Gastrocnemius medialis (tissue), 4 donors: ENCODE measurements at regions not wholly inside any gene's neighbourhood (a gene's known extent, or its start where the extent isn't known, plus 50 kb on each side); places are given as distances from the start of the nearest gene placed in this dataset.

ENCODE experiments used
- ATAC-seq, 2 donors: fragments of 150-250 bp; one replicate each; pipeline ENCODE4 v1.9.1; 2016
- DNase-seq, 2 donors: peaks; one replicate each; pipeline ENCODE4 v3.0.0-alpha.2; 2019
- H3K27ac ChIP-seq, 4 donors: fragments of 200-600 bp; sonication (generic); 1 replicate in 1 of 4; 2 replicates in 3 of 4; pipeline ENCODE4 v1.5.1; 2016 to 2018; ENCODE audit warnings: mild to moderate bottlenecking in 2 of 4, moderate library complexity in 1 of 4
- H3K27me3 ChIP-seq, 3 donors: fragments of 200-600 bp; sonication (generic) in 2 of 3; 1 replicate in 1 of 3; 2 replicates in 2 of 3; pipeline versions ENCODE4 v1.5.1 to v1.6.0; 2016 to 2019; ENCODE audit warnings: mild to moderate bottlenecking in 1 of 3, moderate library complexity in 1 of 3
- H3K36me3 ChIP-seq, 2 donors: fragments of 200-600 bp; sonication (generic) in 1 of 2; one replicate each; pipeline ENCODE4 v1.5.1; 2017 to 2018
- H3K4me1 ChIP-seq, 2 donors: fragments of 200-600 bp; sonication (generic) in 1 of 2; one replicate each; pipeline ENCODE4 v1.5.1; 2016 to 2017; ENCODE audit warnings: mild to moderate bottlenecking in 2 of 2
- H3K4me3 ChIP-seq, 4 donors: fragments of 200-600 bp; sonication (generic) in 3 of 4; 1 replicate in 1 of 4; 2 replicates in 3 of 4; pipeline ENCODE4 v1.5.1; 2016 to 2019; ENCODE audit warnings: mild to moderate bottlenecking in 2 of 4
- H3K9me3 ChIP-seq, 3 donors: fragments of 200-600 bp; sonication (generic) in 2 of 3; 1 replicate in 1 of 3; 2 replicates in 2 of 3; pipeline ENCODE4 v1.5.1; 2016 to 2019
- CTCF ChIP-seq, 5 experiments: fragments of 450-650 bp in 3 of 5; fragments of 200-600 bp in 2 of 5; sonication (generic) in 2 of 5; IDR thresholded peaks in 4 of 5; conservative IDR thresholded peaks in 1 of 5; 1 replicate in 4 of 5; 2 replicates in 1 of 5; pipeline ENCODE4 v1.5.1; 2016 to 2019; ENCODE audit warnings: antibody characterized with exemption in 5 of 5, mild to moderate bottlenecking in 3 of 5, moderate library complexity in 3 of 5
- POLR2A ChIP-seq, 2 donors: fragments of 450-650 bp; IDR thresholded peaks; one replicate each; pipeline ENCODE4 v1.6.1; 2017; ENCODE audit warnings: antibody characterized with exemption in 2 of 2, mild to moderate bottlenecking in 2 of 2, moderate library complexity in 2 of 2
- in situ Hi-C, 4 donors: fragments of 200-750 bp; cut with MboI; loops; one replicate each; pipeline versions ENCODE4 v1.15.0 to v1.8.0; 2017; ENCODE audit warnings: low sequenced_read_pairs in 4 of 4
- intact Hi-C: fragments of 100-400 bp; cut with DNase I; formaldehyde crosslinking; loops from one replicate; pipeline ENCODE4 v1.15.1; 2023; ENCODE audit warnings: low total_unique reads

- DNase-seq (no peak), ATAC-seq (no peak)
- Histone ChIP-seq H3K27me3 (no peaks in the 10 kb centered on the region), H3K27ac (no peak overlapping the region), H3K4me3 (no peak overlapping the region), H3K9me3 (no peaks in the 10 kb centered on the region), H3K36me3 (no peaks in the 10 kb centered on the region), H3K4me1 (no peaks in the 10 kb centered on the region)
- TF ChIP-seq CTCF (IDR thresholded peaks at IDR 0.05 in 4 of 5, conservative IDR thresholded peaks at IDR 0.05 in 1 of 5) = no peak
- intact Hi-C loops (no loop called here), in situ Hi-C loops (no loop called here)
These were observed 78.6 kb upstream of the GALNT5 start for GRCh38 chr2:157178874-157179273.

- no peak for DNase-seq
- TF ChIP-seq POLR2A (IDR thresholded peaks at IDR 0.05) = no peak
- TF ChIP-seq CTCF (IDR thresholded peaks at IDR 0.05 in 4 of 5, conservative IDR thresholded peaks at IDR 0.05 in 1 of 5) = no peak
- Histone ChIP-seq H3K27me3 (no peaks in the 10 kb centered on the region), H3K36me3 (no peaks in the 10 kb centered on the region), H3K4me3 (no peak overlapping the region), H3K4me1 (no peaks in the 10 kb centered on the region), H3K27ac (no peak overlapping the region), H3K9me3 (no peaks in the 10 kb centered on the region)
- ATAC-seq = no peak
- in situ Hi-C loops (no loop called here), intact Hi-C loops (no loop called here)
These were observed 78.0 kb upstream of the GALNT5 start for GRCh38 chr2:157179324-157180105.

- in situ Hi-C loops = no loop called here
- ATAC-seq = no peak
- Histone ChIP-seq H3K4me1 (no peaks in the 10 kb centered on the region), H3K27me3 (no peaks in the 10 kb centered on the region), H3K36me3 (no peaks in the 10 kb centered on the region), H3K9me3 (no peaks in the 10 kb centered on the region), H3K27ac (no peak overlapping the region), H3K4me3 (no peak overlapping the region)
- TF ChIP-seq POLR2A (IDR thresholded peaks at IDR 0.05) (no peak), CTCF (IDR thresholded peaks at IDR 0.05 in 4 of 5, conservative IDR thresholded peaks at IDR 0.05 in 1 of 5) (no peak)
- DNase-seq = no peak
- intact Hi-C loops = no loop called here
These were observed 77.1 kb upstream of the GALNT5 start for GRCh38 chr2:157180359-157180758.

GRCh38 chr2:157181234-157181633 lies 76.3 kb upstream of the GALNT5 start:
- in situ Hi-C loops = no loop called here
- Histone ChIP-seq H3K36me3 (no peaks in the 10 kb centered on the region), H3K4me1 (no peaks in the 10 kb centered on the region), H3K4me3 (no peak overlapping the region), H3K27ac (no peak overlapping the region), H3K9me3 (no peaks in the 10 kb centered on the region), H3K27me3 (no peaks in the 10 kb centered on the region)
- no peak for ATAC-seq
- intact Hi-C loops = no loop called here
- no peak for TF ChIP-seq POLR2A (IDR thresholded peaks at IDR 0.05)
- no peak for TF ChIP-seq CTCF (IDR thresholded peaks at IDR 0.05 in 4 of 5, conservative IDR thresholded peaks at IDR 0.05 in 1 of 5)
- DNase-seq = no peak
